ENCODE measurements at regions not wholly inside any gene's neighbourhood (a gene's known extent, or its start where the extent isn't known, plus 50 kb on each side); places are given as distances from the start of the nearest gene placed in this dataset.

DNA sequence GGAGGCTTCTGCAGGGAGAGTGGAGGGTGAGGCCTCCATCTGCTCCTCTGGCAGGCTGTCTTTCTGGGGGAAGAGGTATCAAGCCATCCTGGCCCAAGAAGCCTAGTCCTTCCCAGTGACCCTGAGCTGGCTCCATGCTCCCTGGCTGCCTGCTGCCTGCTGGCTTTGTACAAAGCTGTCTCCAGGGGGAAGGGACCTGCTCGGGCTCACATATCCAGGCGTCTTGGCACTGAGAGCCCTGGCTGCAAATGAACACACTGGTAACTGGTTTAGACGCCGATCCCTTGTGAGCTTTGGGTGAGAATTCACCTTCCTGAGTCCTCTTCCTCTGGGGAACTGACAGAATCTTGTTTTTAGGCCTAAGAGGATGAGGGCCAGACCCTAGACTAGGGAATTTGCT is 210.3 kb upstream of the ZBED5 start:
- Histone ChIP-seq H2AFZ (ENCODE audit: low read depth, low read length) (no peak overlapping the region), H3K79me2 (ENCODE audit: control insufficient read depth, insufficient read depth, low read length) (no peaks in the 10 kb centered on the region), H3K9ac (replicated peaks; ENCODE audit: extremely low read depth, insufficient read depth, low read length) (no peak overlapping the region), H3K9me1 (replicated peaks; ENCODE audit: control insufficient read depth, extremely low read depth, insufficient read depth, low read length) (no peaks in the 10 kb centered on the region), H3K4me1 (ENCODE audit: control insufficient read depth, extremely low read depth, insufficient read depth, low read length) (no peaks in the 10 kb centered on the region), H3K4me2 (ENCODE audit: insufficient read depth, low read length) (no peak overlapping the region), H3K4me3 (replicated peaks in 1 of 3; ENCODE audit: insufficient read depth in 1 of 3, low read depth in 1 of 3, low read length in 3 of 3) (no peak overlapping the region), H3K9me3 (replicated peaks; ENCODE audit: control insufficient read depth, insufficient read depth, low read length) (no peaks in the 10 kb centered on the region), H4K20me1 (replicated peaks; ENCODE audit: control insufficient read depth, extremely low read depth, insufficient read depth, low read length) (no peaks in the 10 kb centered on the region), H3K27me3 (ENCODE audit: control insufficient read depth in 2 of 2, insufficient read depth in 2 of 2, low read length in 2 of 2) (peaks cover 0 to 3% of the 10 kb centered on the region in 2 experiments), H3K36me3 (ENCODE audit: control insufficient read depth in 2 of 2, extremely low read depth in 1 of 2, insufficient read depth in 2 of 2, low read length in 2 of 2) (no peaks in the 10 kb centered on the region), H3K27ac (ENCODE audit: insufficient read depth, low read depth, low read length) (no peak overlapping the region)
- no peak for DNase-seq (ENCODE audit: low read depth, low spot score)
- intact Hi-C loops (cut with micrococcal nuclease) (no loop called here), dilution Hi-C loops (cut with MboI; ENCODE audit: extremely low pct_ligation_motif_present, low sequenced_read_pairs) (no loop called here)
- POLR2A ChIA-PET, result no interaction called here
- FAIRE-seq, result no peak
- BruUV-seq (replicated peaks), result no TSS peak
- TF ChIP-seq POLR2A (IDR thresholded peaks at IDR 0.05; ENCODE audit: low read depth, low read length), result no peak
- no peak for TF ChIP-seq JUN (IDR thresholded peaks at IDR 0.05; ENCODE audit: borderline replicate concordance, insufficient read depth, insufficient read length, low read depth)
- TF ChIP-seq, protein P1, sequence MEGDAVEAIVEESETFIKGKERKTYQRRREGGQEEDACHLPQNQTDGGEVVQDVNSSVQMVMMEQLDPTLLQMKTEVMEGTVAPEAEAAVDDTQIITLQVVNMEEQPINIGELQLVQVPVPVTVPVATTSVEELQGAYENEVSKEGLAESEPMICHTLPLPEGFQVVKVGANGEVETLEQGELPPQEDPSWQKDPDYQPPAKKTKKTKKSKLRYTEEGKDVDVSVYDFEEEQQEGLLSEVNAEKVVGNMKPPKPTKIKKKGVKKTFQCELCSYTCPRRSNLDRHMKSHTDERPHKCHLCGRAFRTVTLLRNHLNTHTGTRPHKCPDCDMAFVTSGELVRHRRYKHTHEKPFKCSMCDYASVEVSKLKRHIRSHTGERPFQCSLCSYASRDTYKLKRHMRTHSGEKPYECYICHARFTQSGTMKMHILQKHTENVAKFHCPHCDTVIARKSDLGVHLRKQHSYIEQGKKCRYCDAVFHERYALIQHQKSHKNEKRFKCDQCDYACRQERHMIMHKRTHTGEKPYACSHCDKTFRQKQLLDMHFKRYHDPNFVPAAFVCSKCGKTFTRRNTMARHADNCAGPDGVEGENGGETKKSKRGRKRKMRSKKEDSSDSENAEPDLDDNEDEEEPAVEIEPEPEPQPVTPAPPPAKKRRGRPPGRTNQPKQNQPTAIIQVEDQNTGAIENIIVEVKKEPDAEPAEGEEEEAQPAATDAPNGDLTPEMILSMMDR (IDR thresholded peaks at IDR 0.05; ENCODE audit: extremely low read depth in 1 of 2, insufficient read depth in 1 of 2, low read depth in 1 of 2, low read length in 2 of 2), result no peak
- no peak for TF ChIP-seq POLR2AphosphoS5 (IDR thresholded peaks at IDR 0.05; ENCODE audit: insufficient read depth, low read depth, low read length)
- no peak for TF ChIP-seq GATA2 (IDR thresholded peaks at IDR 0.05; ENCODE audit: insufficient read depth, insufficient read length, low read depth, low read length)
- CTCF ChIA-PET, result no interaction called here

DNA sequence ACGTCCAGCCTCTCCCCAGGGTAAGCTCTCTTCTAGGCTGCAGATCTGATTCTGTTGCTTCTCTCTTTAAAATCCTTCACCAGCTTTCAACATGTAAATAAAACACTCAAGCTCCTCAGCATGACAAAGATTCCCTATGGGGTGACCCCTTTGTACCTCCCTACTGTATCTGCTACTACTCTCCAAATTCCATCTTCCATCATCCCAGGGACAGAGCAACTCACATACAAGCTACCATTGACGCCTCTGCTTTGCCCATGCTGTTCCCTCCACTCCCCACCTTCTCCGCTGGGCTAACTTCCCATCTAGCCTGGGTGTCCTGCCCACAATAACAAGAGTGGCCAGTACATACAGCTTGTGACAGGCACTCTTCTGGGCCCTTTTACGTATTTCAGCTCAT is 207.5 kb upstream of the ZBED5 start:
- peaks cover 0 to 4% of the 10 kb centered on the region in 2 experiments for H3K27me3 ChIP-seq (ENCODE audit: control insufficient read depth in 2 of 2, insufficient read depth in 2 of 2, low read length in 2 of 2)
- ChIA-PET POLR2A (no interaction called here), CTCF (no interaction called here)
- H4K20me1 ChIP-seq (replicated peaks; ENCODE audit: control insufficient read depth, extremely low read depth, insufficient read depth, low read length), result no peaks in the 10 kb centered on the region
- H2AFZ ChIP-seq (ENCODE audit: low read depth, low read length), result no peak overlapping the region
- no peak overlapping the region for H3K4me2 ChIP-seq (ENCODE audit: insufficient read depth, low read length)
- no peak overlapping the region for H3K27ac ChIP-seq (ENCODE audit: insufficient read depth, low read depth, low read length)
- H3K9ac ChIP-seq (replicated peaks; ENCODE audit: extremely low read depth, insufficient read depth, low read length), result no peak overlapping the region
- no peaks in the 10 kb centered on the region for H3K4me1 ChIP-seq (ENCODE audit: control insufficient read depth, extremely low read depth, insufficient read depth, low read length)
- no peak overlapping the region for H3K4me3 ChIP-seq (replicated peaks in 1 of 3; ENCODE audit: insufficient read depth in 1 of 3, low read depth in 1 of 3, low read length in 3 of 3)
- H3K9me3 ChIP-seq (replicated peaks; ENCODE audit: control insufficient read depth, insufficient read depth, low read length), result no peaks in the 10 kb centered on the region
- DNase-seq (ENCODE audit: low read depth, low spot score) (no peak), FAIRE-seq (no peak)
- no peaks in the 10 kb centered on the region for H3K79me2 ChIP-seq (ENCODE audit: control insufficient read depth, insufficient read depth, low read length)
- no peaks in the 10 kb centered on the region for H3K36me3 ChIP-seq (ENCODE audit: control insufficient read depth in 2 of 2, extremely low read depth in 1 of 2, insufficient read depth in 2 of 2, low read length in 2 of 2)
- TF ChIP-seq, protein P1 (IDR thresholded peaks at IDR 0.05; ENCODE audit: extremely low read depth in 1 of 2, insufficient read depth in 1 of 2, low read depth in 1 of 2, low read length in 2 of 2), result no peak
- TF ChIP-seq FOS (IDR thresholded peaks at IDR 0.05; ENCODE audit: borderline replicate concordance, insufficient read depth, low read length) (no peak), GATA2 (IDR thresholded peaks at IDR 0.05; ENCODE audit: insufficient read depth, insufficient read length, low read depth, low read length) (no peak), POLR2AphosphoS5 (IDR thresholded peaks at IDR 0.05; ENCODE audit: insufficient read depth, low read depth, low read length) (no peak), JUN (IDR thresholded peaks at IDR 0.05; ENCODE audit: borderline replicate concordance, insufficient read depth, insufficient read length, low read depth) (no peak), MYC (IDR thresholded peaks at IDR 0.05; ENCODE audit: low read depth, low read length) (no peak), EZH2 (IDR thresholded peaks at IDR 0.05; ENCODE audit: borderline replicate concordance, low read depth, low read length, severe bottlenecking) (no peak), POLR2A (IDR thresholded peaks at IDR 0.05; ENCODE audit: low read depth, low read length) (no peak)
- TF ChIP-seq, protein P2, sequence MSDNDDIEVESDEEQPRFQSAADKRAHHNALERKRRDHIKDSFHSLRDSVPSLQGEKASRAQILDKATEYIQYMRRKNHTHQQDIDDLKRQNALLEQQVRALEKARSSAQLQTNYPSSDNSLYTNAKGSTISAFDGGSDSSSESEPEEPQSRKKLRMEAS (IDR thresholded peaks at IDR 0.05; ENCODE audit: insufficient read depth, insufficient read length), result no peak
- dilution Hi-C loops (cut with MboI; ENCODE audit: extremely low pct_ligation_motif_present, low sequenced_read_pairs) (no loop called here), intact Hi-C loops (cut with micrococcal nuclease) (no loop called here)
- H3K9me1 ChIP-seq (replicated peaks; ENCODE audit: control insufficient read depth, extremely low read depth, insufficient read depth, low read length), result no peaks in the 10 kb centered on the region
- BruUV-seq (replicated peaks), result no TSS peak
